ENCODE measurements at regions not wholly inside any gene's neighbourhood (a gene's known extent, or its start where the extent isn't known, plus 50 kb on each side); places are given as distances from the start of the nearest gene placed in this dataset.

DNA sequence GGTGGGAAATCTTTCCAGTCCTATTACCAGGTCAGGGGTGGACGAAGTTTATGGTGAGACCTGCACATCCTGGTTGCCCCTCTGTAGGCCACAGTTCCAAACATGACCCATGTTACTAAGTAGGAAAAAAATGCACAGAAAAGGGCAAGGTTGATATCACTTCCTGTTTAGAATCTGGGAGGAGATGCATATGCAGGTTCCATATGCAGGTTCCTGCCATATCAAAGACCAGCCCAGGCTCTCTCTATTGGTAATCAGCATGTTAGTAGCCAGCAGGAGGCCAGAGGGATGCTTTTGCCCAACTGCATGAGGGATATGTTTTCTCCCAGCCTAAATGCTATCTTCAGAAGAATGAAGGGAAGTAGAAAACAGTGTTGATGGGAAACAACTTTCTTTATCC, 657.2 kb downstream of the ANKRD50 start:
- Histone ChIP-seq H3K27ac (ENCODE audit: low read depth, low read length) (no peak overlapping the region), H3K9ac (ENCODE audit: low read length) (no peak overlapping the region), H3K36me3 (ENCODE audit: insufficient read depth, low read length) (no peaks in the 10 kb centered on the region), H3K27me3 (ENCODE audit: insufficient read depth, low read length) (no peaks in the 10 kb centered on the region), H3K79me2 (ENCODE audit: insufficient read depth, low read length) (no peaks in the 10 kb centered on the region), H3K9me3 (ENCODE audit: insufficient read depth, low read depth, low read length) (no peaks in the 10 kb centered on the region), H2AFZ (ENCODE audit: low read depth, low read length) (no peak overlapping the region), H4K20me1 (ENCODE audit: insufficient read depth, low read length) (no peaks in the 10 kb centered on the region), H3K4me2 (ENCODE audit: low read length) (no peak overlapping the region), H3K4me1 (ENCODE audit: insufficient read depth, low read length) (no peaks in the 10 kb centered on the region), H3K4me3 (ENCODE audit: insufficient read depth, low read depth, low read length) (no peak overlapping the region)
- DNase-seq (ENCODE audit: low read depth) (no peak), FAIRE-seq (no peak)
- no peaks in the 10 kb centered on the region for H3K27me3 Mint-ChIP-seq (ENCODE audit: low read depth, unreplicated experiment)
- peaks cover 8% of the 10 kb centered on the region for H3K4me1 Mint-ChIP-seq (ENCODE audit: low read depth, unreplicated experiment)
- TF ChIP-seq, protein P1, sequence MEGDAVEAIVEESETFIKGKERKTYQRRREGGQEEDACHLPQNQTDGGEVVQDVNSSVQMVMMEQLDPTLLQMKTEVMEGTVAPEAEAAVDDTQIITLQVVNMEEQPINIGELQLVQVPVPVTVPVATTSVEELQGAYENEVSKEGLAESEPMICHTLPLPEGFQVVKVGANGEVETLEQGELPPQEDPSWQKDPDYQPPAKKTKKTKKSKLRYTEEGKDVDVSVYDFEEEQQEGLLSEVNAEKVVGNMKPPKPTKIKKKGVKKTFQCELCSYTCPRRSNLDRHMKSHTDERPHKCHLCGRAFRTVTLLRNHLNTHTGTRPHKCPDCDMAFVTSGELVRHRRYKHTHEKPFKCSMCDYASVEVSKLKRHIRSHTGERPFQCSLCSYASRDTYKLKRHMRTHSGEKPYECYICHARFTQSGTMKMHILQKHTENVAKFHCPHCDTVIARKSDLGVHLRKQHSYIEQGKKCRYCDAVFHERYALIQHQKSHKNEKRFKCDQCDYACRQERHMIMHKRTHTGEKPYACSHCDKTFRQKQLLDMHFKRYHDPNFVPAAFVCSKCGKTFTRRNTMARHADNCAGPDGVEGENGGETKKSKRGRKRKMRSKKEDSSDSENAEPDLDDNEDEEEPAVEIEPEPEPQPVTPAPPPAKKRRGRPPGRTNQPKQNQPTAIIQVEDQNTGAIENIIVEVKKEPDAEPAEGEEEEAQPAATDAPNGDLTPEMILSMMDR (IDR thresholded peaks at IDR 0.05; ENCODE audit: insufficient read depth, low read depth, low read length) = no peak
- TF ChIP-seq EZH2 (IDR thresholded peaks at IDR 0.05; ENCODE audit: insufficient read depth, low read length) = no peak
- peaks cover 2% of the 10 kb centered on the region for H3K36me3 Mint-ChIP-seq (ENCODE audit: low read depth, unreplicated experiment)
- H3K9me3 Mint-ChIP-seq (ENCODE audit: unreplicated experiment) = no peaks in the 10 kb centered on the region
- no peak overlapping the region for H3K27ac Mint-ChIP-seq (ENCODE audit: unreplicated experiment)
- H3K4me3 Mint-ChIP-seq (ENCODE audit: unreplicated experiment) = no peak overlapping the region

DNA sequence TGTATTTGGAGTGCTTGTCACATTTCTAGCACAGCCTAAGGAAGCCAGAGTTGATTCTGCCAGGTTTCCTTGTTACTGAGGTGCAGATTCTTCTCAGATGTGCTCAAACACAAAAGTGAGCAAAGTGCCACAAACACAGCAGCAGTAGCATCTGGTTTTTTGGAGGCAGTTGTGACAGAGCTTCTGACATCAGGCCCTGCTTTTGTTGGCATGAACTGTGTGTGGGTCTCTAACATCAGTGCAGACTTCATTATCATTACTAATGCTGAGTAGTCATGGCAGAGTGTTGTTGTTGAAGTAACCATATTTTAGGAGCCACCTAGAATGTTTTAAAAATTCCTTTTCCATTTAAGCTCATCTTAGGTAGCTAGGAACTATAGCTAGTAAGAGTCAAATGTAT, 656.6 kb downstream of the ANKRD50 start:
- no peaks in the 10 kb centered on the region for H3K79me2 ChIP-seq (ENCODE audit: insufficient read depth, low read length)
- DNase-seq (ENCODE audit: low read depth) = peak; percentile 35
- Mint-ChIP-seq H3K4me3 (ENCODE audit: unreplicated experiment) (no peak overlapping the region), H3K27me3 (ENCODE audit: low read depth, unreplicated experiment) (no peaks in the 10 kb centered on the region), H3K36me3 (ENCODE audit: low read depth, unreplicated experiment) (peaks cover 2% of the 10 kb centered on the region), H3K4me1 (ENCODE audit: low read depth, unreplicated experiment) (peaks cover 13% of the 10 kb centered on the region), H3K9me3 (ENCODE audit: unreplicated experiment) (no peaks in the 10 kb centered on the region), H3K27ac (ENCODE audit: unreplicated experiment) (no peak overlapping the region)
- H3K36me3 ChIP-seq (ENCODE audit: insufficient read depth, low read length) = no peaks in the 10 kb centered on the region
- H3K27me3 ChIP-seq (ENCODE audit: insufficient read depth, low read length) = no peaks in the 10 kb centered on the region
- no peak overlapping the region for H3K4me2 ChIP-seq (ENCODE audit: low read length)
- no peak overlapping the region for H3K9ac ChIP-seq (ENCODE audit: low read length)
- H3K4me3 ChIP-seq (ENCODE audit: insufficient read depth, low read depth, low read length) = no peak overlapping the region
- H3K27ac ChIP-seq (ENCODE audit: low read depth, low read length) = no peak overlapping the region
- no peak for FAIRE-seq
- H2AFZ ChIP-seq (ENCODE audit: low read depth, low read length) = no peak overlapping the region
- H3K9me3 ChIP-seq (ENCODE audit: insufficient read depth, low read depth, low read length) = no peaks in the 10 kb centered on the region
- peaks cover 4% of the 10 kb centered on the region for H3K4me1 ChIP-seq (ENCODE audit: insufficient read depth, low read length)
- H4K20me1 ChIP-seq (ENCODE audit: insufficient read depth, low read length) = no peaks in the 10 kb centered on the region
- TF ChIP-seq, protein P1 (IDR thresholded peaks at IDR 0.05; ENCODE audit: insufficient read depth, low read depth, low read length) = no peak
- TF ChIP-seq EZH2 (IDR thresholded peaks at IDR 0.05; ENCODE audit: insufficient read depth, low read length) = no peak

DNA sequence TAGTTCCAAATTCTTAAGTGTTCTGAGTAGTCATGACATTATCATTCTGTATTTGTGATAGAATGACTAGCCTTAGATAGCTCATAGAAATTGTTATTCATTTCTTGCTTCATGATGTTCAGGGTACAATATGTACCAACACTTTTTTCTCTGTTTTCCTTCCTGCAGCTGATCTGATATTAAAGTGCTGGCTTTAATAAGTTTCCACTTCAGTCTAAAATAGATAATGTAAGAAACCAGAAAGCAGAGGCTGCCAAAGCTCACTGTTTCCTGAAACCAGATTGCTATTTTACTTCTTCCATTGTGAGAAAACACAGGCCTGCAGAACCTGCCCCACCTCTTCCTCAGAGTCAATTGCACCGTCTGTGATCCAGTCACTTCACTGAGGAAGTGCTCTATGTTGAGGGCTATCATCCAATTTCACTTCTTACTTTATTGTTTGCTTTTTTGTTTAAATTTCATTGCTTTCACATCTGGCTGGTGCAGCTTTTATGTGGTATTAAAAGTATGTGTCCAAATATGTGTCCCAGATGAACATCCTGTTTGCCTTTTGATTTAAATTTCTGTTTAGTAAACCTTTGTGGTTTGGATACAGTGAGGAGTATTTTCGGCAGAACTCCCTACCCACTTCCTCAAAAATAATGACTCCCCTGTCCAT, 652.1 kb downstream of the ANKRD50 start:
- Histone ChIP-seq H3K4me1 (ENCODE audit: insufficient read depth, low read length) (peaks cover 6% of the 10 kb centered on the region), H3K4me3 (ENCODE audit: insufficient read depth, low read depth, low read length) (no peak overlapping the region), H3K9ac (ENCODE audit: low read length) (no peak overlapping the region), H3K9me3 (ENCODE audit: insufficient read depth, low read depth, low read length) (no peaks in the 10 kb centered on the region), H3K79me2 (ENCODE audit: insufficient read depth, low read length) (no peaks in the 10 kb centered on the region), H3K36me3 (ENCODE audit: insufficient read depth, low read length) (no peaks in the 10 kb centered on the region), H2AFZ (ENCODE audit: low read depth, low read length) (peak overlapping the region; percentile 20), H3K4me2 (ENCODE audit: low read length) (peak overlapping the region; percentile 42), H3K27me3 (ENCODE audit: insufficient read depth, low read length) (no peaks in the 10 kb centered on the region), H4K20me1 (ENCODE audit: insufficient read depth, low read length) (no peaks in the 10 kb centered on the region), H3K27ac (ENCODE audit: low read depth, low read length) (no peak overlapping the region)
- peaks cover 10% of the 10 kb centered on the region for H3K4me1 Mint-ChIP-seq (ENCODE audit: low read depth, unreplicated experiment)
- H3K9me3 Mint-ChIP-seq (ENCODE audit: unreplicated experiment) = peaks cover 2% of the 10 kb centered on the region
- DNase-seq (ENCODE audit: low read depth) = peak; percentile 82
- no peak overlapping the region for H3K27ac Mint-ChIP-seq (ENCODE audit: unreplicated experiment)
- H3K27me3 Mint-ChIP-seq (ENCODE audit: low read depth, unreplicated experiment) = no peaks in the 10 kb centered on the region
- peak; percentile 37 for FAIRE-seq
- no peak for TF ChIP-seq EZH2 (IDR thresholded peaks at IDR 0.05; ENCODE audit: insufficient read depth, low read length)
- H3K36me3 Mint-ChIP-seq (ENCODE audit: low read depth, unreplicated experiment) = no peaks in the 10 kb centered on the region
- H3K4me3 Mint-ChIP-seq (ENCODE audit: unreplicated experiment) = no peak overlapping the region
